HEK293 (cell line): ENCODE measurements at regions not wholly inside any gene's neighbourhood (a gene's known extent, or its start where the extent isn't known, plus 50 kb on each side); places are given as distances from the start of the nearest gene placed in this dataset.

ENCODE experiments used
- RBAK ChIP-seq: fragments of 450-650 bp; formaldehyde crosslinking; IDR thresholded peaks from 2 replicates; pipeline ENCODE4 v1.5.1; 2016; ENCODE audit warnings: missing biosample characterization, missing genetic modification characterization
- TF ChIP-seq, protein P1 (sequence below): fragments of 450-650 bp; formaldehyde crosslinking; IDR thresholded peaks from 2 replicates; pipeline ENCODE4 v1.5.1; 2016; ENCODE audit warnings: missing biosample characterization, missing genetic modification characterization

DNA sequence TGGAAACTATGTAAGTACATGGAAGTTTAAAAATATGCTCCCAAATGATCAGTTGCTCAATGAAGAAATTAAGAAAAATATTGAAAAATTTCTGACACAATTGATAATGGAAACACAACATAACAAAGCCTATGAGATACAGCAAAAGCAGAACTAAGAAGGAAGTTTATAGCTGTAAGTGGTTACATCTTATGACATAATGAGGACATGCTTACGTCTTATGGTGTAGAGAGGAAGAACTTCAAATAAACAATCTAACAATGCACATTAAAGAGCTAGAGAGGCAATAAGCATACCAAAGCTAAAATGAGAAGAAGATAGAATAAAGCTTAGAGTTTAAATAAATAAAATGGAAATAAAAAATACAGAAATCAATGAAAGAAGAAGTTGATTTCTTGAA is 50.0 kb upstream of the CEACAM21 start:
- no peak for TF ChIP-seq RBAK (tag by site-specific recombination)
- TF ChIP-seq, protein P1, sequence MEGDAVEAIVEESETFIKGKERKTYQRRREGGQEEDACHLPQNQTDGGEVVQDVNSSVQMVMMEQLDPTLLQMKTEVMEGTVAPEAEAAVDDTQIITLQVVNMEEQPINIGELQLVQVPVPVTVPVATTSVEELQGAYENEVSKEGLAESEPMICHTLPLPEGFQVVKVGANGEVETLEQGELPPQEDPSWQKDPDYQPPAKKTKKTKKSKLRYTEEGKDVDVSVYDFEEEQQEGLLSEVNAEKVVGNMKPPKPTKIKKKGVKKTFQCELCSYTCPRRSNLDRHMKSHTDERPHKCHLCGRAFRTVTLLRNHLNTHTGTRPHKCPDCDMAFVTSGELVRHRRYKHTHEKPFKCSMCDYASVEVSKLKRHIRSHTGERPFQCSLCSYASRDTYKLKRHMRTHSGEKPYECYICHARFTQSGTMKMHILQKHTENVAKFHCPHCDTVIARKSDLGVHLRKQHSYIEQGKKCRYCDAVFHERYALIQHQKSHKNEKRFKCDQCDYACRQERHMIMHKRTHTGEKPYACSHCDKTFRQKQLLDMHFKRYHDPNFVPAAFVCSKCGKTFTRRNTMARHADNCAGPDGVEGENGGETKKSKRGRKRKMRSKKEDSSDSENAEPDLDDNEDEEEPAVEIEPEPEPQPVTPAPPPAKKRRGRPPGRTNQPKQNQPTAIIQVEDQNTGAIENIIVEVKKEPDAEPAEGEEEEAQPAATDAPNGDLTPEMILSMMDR (tag by site-specific recombination), result no peak
